AG04450 (cell line): ENCODE measurements at regions not wholly inside any gene's neighbourhood (a gene's known extent, or its start where the extent isn't known, plus 50 kb on each side); places are given as distances from the start of the nearest gene placed in this dataset.

Source experiments
- CTCF ChIA-PET: fragments of 300-600, 350-600 bp; formaldehyde crosslinking; extraction: SDS; loops from one replicate; lab custom pipeline; 2022; ENCODE audit warnings: antibody characterized with exemption, inconsistent platforms; lab: Charles Lee
- POLR2A ChIA-PET: fragments of 350-600 bp; formaldehyde crosslinking; extraction: SDS; loops from one replicate; lab custom pipeline; 2021; ENCODE audit warnings: antibody characterized with exemption, inconsistent platforms; lab: Yijun Ruan, JAX
- DNase-seq: peaks from one replicate; pipeline ENCODE4 v3.0.0-alpha.2; 2011; ENCODE audit warnings: low read depth, low spot score
- H3K27ac ChIP-seq: one replicate; pipeline ENCODE4 v1.5.1; 2012; ENCODE audit warnings: low read depth, low read length, control low read depth
- H3K27me3 ChIP-seq: one replicate; pipeline ENCODE4 v1.6.0; 2012; ENCODE audit warnings: low read length; ENCODE audit not compliant: control insufficient read depth, insufficient read depth
- H3K4me3 ChIP-seq: 2 replicates; pipeline ENCODE4 v1.5.1; 2011; ENCODE audit warnings: mild to moderate bottlenecking, low read depth, low read length, control low read depth
- H3K9me3 ChIP-seq: 2 replicates; pipeline ENCODE4 v1.5.1; 2012; ENCODE audit warnings: low read length; ENCODE audit not compliant: control insufficient read depth, insufficient read depth
- TF ChIP-seq, protein P1 (sequence below): IDR thresholded peaks from 2 replicates; pipeline ENCODE4 v1.5.1; 2011; ENCODE audit warnings: low read depth, low read length, control low read depth, inconsistent platforms

DNA sequence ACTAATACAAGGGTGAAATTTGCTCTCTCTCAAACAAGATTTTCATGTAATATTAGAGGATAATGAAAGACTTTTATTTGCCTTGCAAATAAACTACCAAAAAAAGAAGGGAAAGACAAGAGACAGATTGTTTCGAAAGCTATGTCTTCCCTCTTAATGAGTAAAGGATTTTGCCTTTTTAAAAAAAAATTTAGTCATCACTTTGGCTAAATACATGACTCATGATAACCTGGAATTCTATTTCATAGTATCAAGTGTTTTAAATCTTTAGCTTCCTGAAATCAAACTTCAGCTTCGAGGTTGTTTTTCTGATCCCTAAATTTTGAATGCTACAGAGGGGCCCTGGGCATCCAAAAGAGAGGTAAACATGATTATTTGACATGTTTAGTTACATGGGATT is 144.4 kb downstream of the CCDC59 start:
- ChIA-PET CTCF (no interaction called here), POLR2A (no interaction called here)
- TF ChIP-seq, protein P1, sequence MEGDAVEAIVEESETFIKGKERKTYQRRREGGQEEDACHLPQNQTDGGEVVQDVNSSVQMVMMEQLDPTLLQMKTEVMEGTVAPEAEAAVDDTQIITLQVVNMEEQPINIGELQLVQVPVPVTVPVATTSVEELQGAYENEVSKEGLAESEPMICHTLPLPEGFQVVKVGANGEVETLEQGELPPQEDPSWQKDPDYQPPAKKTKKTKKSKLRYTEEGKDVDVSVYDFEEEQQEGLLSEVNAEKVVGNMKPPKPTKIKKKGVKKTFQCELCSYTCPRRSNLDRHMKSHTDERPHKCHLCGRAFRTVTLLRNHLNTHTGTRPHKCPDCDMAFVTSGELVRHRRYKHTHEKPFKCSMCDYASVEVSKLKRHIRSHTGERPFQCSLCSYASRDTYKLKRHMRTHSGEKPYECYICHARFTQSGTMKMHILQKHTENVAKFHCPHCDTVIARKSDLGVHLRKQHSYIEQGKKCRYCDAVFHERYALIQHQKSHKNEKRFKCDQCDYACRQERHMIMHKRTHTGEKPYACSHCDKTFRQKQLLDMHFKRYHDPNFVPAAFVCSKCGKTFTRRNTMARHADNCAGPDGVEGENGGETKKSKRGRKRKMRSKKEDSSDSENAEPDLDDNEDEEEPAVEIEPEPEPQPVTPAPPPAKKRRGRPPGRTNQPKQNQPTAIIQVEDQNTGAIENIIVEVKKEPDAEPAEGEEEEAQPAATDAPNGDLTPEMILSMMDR = no peak
- H3K27ac ChIP-seq = no peak overlapping the region
- peaks cover 21% of the 10 kb centered on the region for H3K9me3 ChIP-seq
- H3K27me3 ChIP-seq = no peaks in the 10 kb centered on the region
- DNase-seq = no peak
- H3K4me3 ChIP-seq = no peak overlapping the region

DNA sequence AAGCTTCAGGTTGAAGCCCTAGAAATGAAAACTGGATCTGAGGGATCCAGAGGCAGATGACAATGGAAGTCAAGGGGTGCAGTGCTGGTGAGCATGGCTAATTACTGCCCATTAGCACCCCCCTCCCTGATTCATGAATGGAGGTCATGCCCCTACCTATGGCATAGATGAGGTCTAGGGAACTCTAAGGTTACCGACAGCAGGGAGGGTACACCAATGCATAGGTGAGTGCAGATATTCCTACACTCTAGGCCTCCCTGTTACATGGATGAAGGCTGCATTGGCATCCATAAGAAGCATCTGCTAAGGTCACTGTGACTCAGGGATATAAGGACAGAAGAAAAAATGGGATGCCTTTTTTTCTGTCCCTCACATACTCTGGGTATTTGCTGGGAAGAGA is 147.3 kb downstream of the CCDC59 start:
- Histone ChIP-seq H3K27ac (no peak overlapping the region), H3K9me3 (peaks cover 17% of the 10 kb centered on the region), H3K4me3 (no peak overlapping the region), H3K27me3 (no peaks in the 10 kb centered on the region)
- ChIA-PET CTCF (no interaction called here), POLR2A (no interaction called here)
- DNase-seq = no peak
- TF ChIP-seq, protein P1 = no peak

DNA sequence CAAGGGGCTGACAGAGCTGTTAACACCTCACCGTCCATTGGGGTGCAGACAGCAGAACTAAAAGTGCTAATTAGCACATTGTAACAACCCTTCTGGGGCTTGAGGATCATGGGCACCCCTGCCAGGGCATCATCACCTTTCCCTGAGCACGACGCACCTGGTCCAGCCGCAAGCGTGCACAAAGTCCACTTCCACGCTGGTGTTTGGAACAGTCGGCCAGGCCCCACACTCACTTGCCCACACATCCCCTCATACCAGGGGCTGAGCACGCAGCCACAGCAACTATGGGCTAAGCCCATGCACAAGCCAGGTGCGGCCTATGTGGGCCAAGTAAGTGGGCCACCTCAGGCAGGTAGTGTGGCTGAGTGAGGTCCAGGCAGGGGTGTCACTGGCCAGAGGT is 148.7 kb downstream of the CCDC59 start:
- peaks cover 20% of the 10 kb centered on the region for H3K9me3 ChIP-seq
- H3K4me3 ChIP-seq = no peak overlapping the region
- POLR2A ChIA-PET = no interaction called here
- DNase-seq = no peak
- no peaks in the 10 kb centered on the region for H3K27me3 ChIP-seq
- TF ChIP-seq, protein P1 = no peak
- CTCF ChIA-PET = no interaction called here
- no peak overlapping the region for H3K27ac ChIP-seq

DNA sequence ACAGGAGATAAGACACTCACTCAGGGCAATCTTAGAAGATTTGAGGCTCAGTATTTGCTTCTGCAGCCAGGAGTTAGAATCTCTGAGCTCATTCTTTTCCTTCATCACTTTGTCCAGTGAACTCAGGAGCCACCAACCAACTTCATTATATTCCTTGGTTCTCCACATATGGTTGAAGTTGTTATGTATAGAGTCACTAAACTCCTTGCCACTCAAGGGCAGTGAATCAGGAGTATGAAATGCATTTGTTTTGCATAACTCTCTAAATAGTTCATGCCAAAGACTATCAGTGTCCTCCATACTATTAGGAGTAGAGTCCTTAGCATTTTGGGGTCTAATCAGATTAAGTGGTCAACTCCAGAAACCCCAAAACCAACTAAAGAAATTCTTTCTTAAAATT is 150.6 kb downstream of the CCDC59 start:
- Histone ChIP-seq H3K4me3 (no peak overlapping the region), H3K27ac (no peak overlapping the region), H3K27me3 (no peaks in the 10 kb centered on the region), H3K9me3 (peaks cover 22% of the 10 kb centered on the region)
- DNase-seq = no peak
- TF ChIP-seq, protein P1 = no peak
- ChIA-PET CTCF (no interaction called here), POLR2A (no interaction called here)

DNA sequence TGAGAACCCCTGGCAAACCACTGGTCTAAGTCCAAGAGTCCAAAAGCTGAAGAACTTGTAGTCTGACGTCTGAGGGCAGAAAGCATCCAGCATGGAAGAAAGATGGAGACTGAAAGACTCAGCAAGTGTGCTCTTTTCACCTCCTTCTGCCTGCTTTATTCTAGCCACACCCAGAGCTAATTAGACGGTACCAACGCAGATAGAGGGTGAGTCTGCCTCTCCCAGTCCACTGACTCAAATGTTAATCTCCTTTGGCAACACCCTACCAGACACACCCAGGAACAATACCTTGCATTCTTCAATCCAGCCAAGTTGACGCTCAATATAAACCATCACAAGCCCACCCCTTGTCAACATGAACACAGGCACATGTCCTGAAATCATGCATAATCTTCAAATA is 155.1 kb downstream of the CCDC59 start:
- Histone ChIP-seq H3K9me3 (peaks cover 9% of the 10 kb centered on the region; the same call in 1 of the 2 replicates), H3K27ac (no peak overlapping the region), H3K4me3 (no peak overlapping the region), H3K27me3 (no peaks in the 10 kb centered on the region)
- TF ChIP-seq, protein P1 = no peak
- DNase-seq = no peak
- ChIA-PET CTCF (no interaction called here), POLR2A (no interaction called here)
